GM12878 (cell line): ENCODE measurements at regions not wholly inside any gene's neighbourhood (a gene's known extent, or its start where the extent isn't known, plus 50 kb on each side); places are given as distances from the start of the nearest gene placed in this dataset.

Source experiments
- ATAC-seq: fragments of 200-7000 bp; cut with Tn5 transposase; 3 replicates; pipeline ENCODE4 v1.9.1; 2020; ENCODE audit warnings: mild to moderate bottlenecking, moderate library complexity
- BruUV-seq: library from RNA; stranded (reverse); fragments of 400-500 nt; replicated peaks from 2 replicates; lab custom pipeline; 2021; lab: Mats Ljungman, UMichigan
- CTCF ChIA-PET: fragments of 300-600 bp; sonication (Branson Sonifier 250); formaldehyde crosslinking; extraction: SDS; loops from one replicate; lab custom pipeline; 2021; ENCODE audit warnings: inconsistent platforms; lab: Yijun Ruan, JAX
- POLR2A ChIA-PET: fragments of 350-600 bp; formaldehyde crosslinking; extraction: SDS; loops from one replicate; lab custom pipeline; 2021; ENCODE audit warnings: inconsistent platforms; lab: Charles Lee
- RAD21 ChIA-PET: fragments of 300-600 bp; sonication (Branson Sonifier 250); formaldehyde crosslinking; loops from one replicate; lab custom pipeline; 2023; ENCODE audit warnings: antibody characterized with exemption; ENCODE audit not compliant: unreplicated experiment; lab: Charles Lee
- SMC1A ChIA-PET: fragments of 300-600 bp; sonication (Branson Sonifier 250); formaldehyde crosslinking; loops from one replicate; lab custom pipeline; 2023; ENCODE audit not compliant: unreplicated experiment, uncharacterized antibody; lab: Charles Lee
- DNase-seq: peaks from one replicate; pipeline ENCODE4 v3.0.0-alpha.2; 2011; ENCODE audit warnings: low read depth, low spot score
- FAIRE-seq: peaks from 3 replicates; lab custom pipeline; 2011; peaks lifted over from hg19 to GRCh38; lab: Jason Lieb, UNC
- H2AFZ ChIP-seq: 2 replicates; pipeline ENCODE4 v1.6.0; 2011; ENCODE audit warnings: low read depth, low read length, control low read depth; ENCODE audit not compliant: control insufficient read depth
- H3K27ac ChIP-seq: 2 replicates; pipeline ENCODE4 v1.5.1; 2011; ENCODE audit warnings: control low read depth; ENCODE audit not compliant: control insufficient read depth, insufficient read depth
- H3K27me3 ChIP-seq, 2 experiments: replicated peaks in 1 of 2; 2 replicates each; pipeline versions ENCODE4 v1.6.0 to v1.6.1; 2011; ENCODE audit warnings: low read length in 1 of 2; ENCODE audit not compliant: control insufficient read depth in 2 of 2, insufficient read depth in 2 of 2
- H3K36me3 ChIP-seq, 2 experiments: 2 replicates each; pipeline ENCODE4 v1.5.1; 2011; ENCODE audit warnings: low read length in 1 of 2; ENCODE audit not compliant: control insufficient read depth in 2 of 2, insufficient read depth in 2 of 2
- H3K4me1 ChIP-seq: 2 replicates; pipeline ENCODE4 v1.6.1; 2011; ENCODE audit warnings: mild to moderate bottlenecking, low read length, moderate library complexity, mixed read lengths; ENCODE audit not compliant: control insufficient read depth, insufficient read depth
- H3K4me2 ChIP-seq: 2 replicates; pipeline ENCODE4 v1.6.0; 2011; ENCODE audit warnings: control low read depth; ENCODE audit not compliant: control insufficient read depth, insufficient read depth
- H3K4me3 ChIP-seq: fragments of 200-600 bp; sonication (generic); 2 replicates; pipeline ENCODE4 v1.5.1; 2016
- H3K79me2 ChIP-seq: 2 replicates; pipeline ENCODE4 v1.6.0; 2011; ENCODE audit warnings: low read length; ENCODE audit not compliant: control insufficient read depth, insufficient read depth
- H3K9ac ChIP-seq: 2 replicates; pipeline ENCODE4 v1.8.0; 2011; ENCODE audit warnings: low read length, control low read depth, mixed read lengths; ENCODE audit not compliant: control insufficient read depth, insufficient read depth
- H3K9me3 ChIP-seq: replicated peaks from 3 replicates; pipeline ENCODE4 v1.5.1; 2011; ENCODE audit warnings: mild to moderate bottlenecking, low read length; ENCODE audit not compliant: control insufficient read depth, insufficient read depth
- H4K20me1 ChIP-seq: 2 replicates; pipeline ENCODE4 v1.6.0; 2011; ENCODE audit not compliant: control insufficient read depth, insufficient read depth
- ATF3 ChIP-seq: IDR thresholded peaks from 2 replicates; pipeline ENCODE4 v1.6.1; 2011; ENCODE audit warnings: low read depth, mild to moderate bottlenecking, low read length, moderate library complexity, borderline replicate concordance; ENCODE audit errors: extremely low read depth
- CBFB ChIP-seq: IDR thresholded peaks from 2 replicates; pipeline ENCODE4 v1.6.1; 2016; ENCODE audit warnings: antibody characterized with exemption, low read depth
- GATAD2B ChIP-seq: fragments of 450-650 bp; conservative IDR thresholded peaks from 2 replicates; pipeline ENCODE4 v1.6.1; 2017; ENCODE audit warnings: low read depth, mild to moderate bottlenecking, moderate library complexity
- HCFC1 ChIP-seq: fragments of 150-350 bp; IDR thresholded peaks from 2 replicates; pipeline ENCODE4 v1.6.1; 2014; ENCODE audit warnings: low read length
- KAT2A ChIP-seq: conservative IDR thresholded peaks from 2 replicates; pipeline ENCODE4 v1.6.1; 2011; ENCODE audit warnings: low read depth, low read length; ENCODE audit not compliant: control insufficient read depth
- MEF2A ChIP-seq: IDR thresholded peaks from 2 replicates; pipeline ENCODE4 v1.6.1; 2011; ENCODE audit warnings: low read depth, mild to moderate bottlenecking, low read length, moderate library complexity; ENCODE audit not compliant: insufficient read depth
- NFXL1 ChIP-seq: fragments of 450-650 bp; IDR thresholded peaks from 2 replicates; pipeline ENCODE4 v1.6.1; 2017; ENCODE audit warnings: antibody characterized with exemption, mild to moderate bottlenecking, borderline replicate concordance
- POLR2AphosphoS5 ChIP-seq: IDR thresholded peaks from 2 replicates; pipeline ENCODE4 v1.6.1; 2011; ENCODE audit warnings: mild to moderate bottlenecking, low read length, inconsistent platforms
- SIX5 ChIP-seq: IDR thresholded peaks from 2 replicates; pipeline ENCODE4 v1.6.1; 2011; ENCODE audit warnings: mild to moderate bottlenecking, low read depth, low read length, moderate library complexity; ENCODE audit not compliant: severe bottlenecking
- SPI1 ChIP-seq: IDR thresholded peaks from 2 replicates; pipeline ENCODE4 v1.6.1; 2011; ENCODE audit warnings: low read depth, mild to moderate bottlenecking, low read length, moderate library complexity, borderline replicate concordance; ENCODE audit not compliant: insufficient read depth
- STAT1 ChIP-seq: fragments of 450-650 bp; conservative IDR thresholded peaks from 2 replicates; pipeline ENCODE4 v1.6.1; 2014; ENCODE audit warnings: antibody characterized with exemption, mild to moderate bottlenecking
- ZNF622 ChIP-seq: fragments of 450-650 bp; IDR thresholded peaks from 2 replicates; pipeline ENCODE4 v1.6.1; 2017; ENCODE audit warnings: mild to moderate bottlenecking, inconsistent platforms
- WGBS: methylation state at CpG from one replicate; pipeline ENCODE4 v1.1.6; 2016; ENCODE audit warnings: low lambda C conversion rate; ENCODE audit not compliant: insufficient replicate concordance, insufficient coverage; ENCODE audit errors: missing lambda C conversion rate; 5-methylcytosine and 5-hydroxymethylcytosine counted together
- in situ Hi-C: fragments of 300-500 bp; cut with MboI; formaldehyde crosslinking; loops from 9 replicates; pipeline ENCODE4 v1.14.3; 2018; ENCODE audit warnings: mixed read lengths
- intact Hi-C: fragments of 100-400 bp; cut with micrococcal nuclease; formaldehyde crosslinking; loops from one replicate; pipeline ENCODE4 v1.14.2; 2022; ENCODE audit not compliant: unreplicated experiment

- H3K4me2 ChIP-seq = no peak overlapping the region
- no peaks in the 10 kb centered on the region for H3K36me3 ChIP-seq
- intact Hi-C loops = no loop called here
- POLR2A ChIA-PET = no interaction called here
- no peaks in the 10 kb centered on the region for H3K27me3 ChIP-seq
- H3K9ac ChIP-seq = no peak overlapping the region
- H4K20me1 ChIP-seq = no peaks in the 10 kb centered on the region
- ATAC-seq = no peak
- no peaks in the 10 kb centered on the region for H3K4me1 ChIP-seq
- in situ Hi-C loops = no loop called here
- TF ChIP-seq ZNF622 = no peak
- TF ChIP-seq CBFB = no peak
- TF ChIP-seq KAT2A = no peak
- no peak for TF ChIP-seq HCFC1
- TF ChIP-seq GATAD2B = no peak
- TF ChIP-seq NFXL1 = no peak
- TF ChIP-seq STAT1 = no peak
- no peak for TF ChIP-seq POLR2AphosphoS5
- TF ChIP-seq SIX5 = no peak
- TF ChIP-seq MEF2A = no peak
- no peak for TF ChIP-seq SPI1
- no peak for TF ChIP-seq ATF3
- no peaks in the 10 kb centered on the region for H3K79me2 ChIP-seq
- no peak for DNase-seq
- no peak for FAIRE-seq
- no TSS peak for BruUV-seq
- CTCF ChIA-PET = no interaction called here
- WGBS = 19% methylated on average over 20 of the region's 20 CpGs
- RAD21 ChIA-PET = no interaction called here
- H2AFZ ChIP-seq = no peak overlapping the region
- no peak overlapping the region for H3K4me3 ChIP-seq
- H3K27ac ChIP-seq = no peak overlapping the region
- SMC1A ChIA-PET = no interaction called here
- H3K9me3 ChIP-seq = no peaks in the 10 kb centered on the region; the same call in 2 of the 3 replicates
Measured at GRCh38 chr14:101119830-101120571, 216.5 kb upstream of the RTL1 start.
